IPS DF 6.9 (cell line): ENCODE measurements at regions not wholly inside any gene's neighbourhood (a gene's known extent, or its start where the extent isn't known, plus 50 kb on each side); places are given as distances from the start of the nearest gene placed in this dataset.

Experiments
- DNase-seq: peaks from one replicate; pipeline ENCODE4 v3.0.0-alpha.2; 2013; ENCODE audit warnings: low read depth, low spot score
- H3K27ac ChIP-seq: one replicate; pipeline ENCODE4 v1.5.1; 2013; ENCODE audit warnings: low read length, control low read depth
- H3K27me3 ChIP-seq: 2 replicates; pipeline ENCODE4 v1.6.1; 2013; ENCODE audit warnings: mild to moderate bottlenecking, low read length; ENCODE audit not compliant: control insufficient read depth, insufficient read depth
- H3K36me3 ChIP-seq: 2 replicates; pipeline ENCODE4 v1.6.1; 2013; ENCODE audit warnings: low read length; ENCODE audit not compliant: control insufficient read depth, insufficient read depth
- H3K4me1 ChIP-seq: 2 replicates; pipeline ENCODE4 v1.6.1; 2013; ENCODE audit warnings: low read length; ENCODE audit not compliant: control insufficient read depth, insufficient read depth
- H3K4me3 ChIP-seq: 2 replicates; pipeline ENCODE4 v1.5.1; 2013; ENCODE audit warnings: mild to moderate bottlenecking, low read length
- H3K9me3 ChIP-seq: 2 replicates; pipeline ENCODE4 v1.6.1; 2013; ENCODE audit warnings: low read length, inconsistent platforms; ENCODE audit not compliant: control insufficient read depth, insufficient read depth
- WGBS: extraction: QIAGEN DNeasy Blood & Tissue Kit; methylation state at CpG from one replicate; pipeline ENCODE4 v1.1.7; 2013; ENCODE audit warnings: mixed read lengths, missing lambda C conversion rate; ENCODE audit not compliant: insufficient read length, insufficient coverage; 5-methylcytosine and 5-hydroxymethylcytosine counted together

- H3K27me3 ChIP-seq, result no peaks in the 10 kb centered on the region
- no peak overlapping the region for H3K4me3 ChIP-seq
- no peak for DNase-seq
- no peaks in the 10 kb centered on the region for H3K36me3 ChIP-seq
- H3K9me3 ChIP-seq, result no peaks in the 10 kb centered on the region; the same call in 1 of the 2 replicates
- H3K4me1 ChIP-seq, result peaks cover 2% of the 10 kb centered on the region; the same call in 1 of the 2 replicates
- no peak overlapping the region for H3K27ac ChIP-seq
- WGBS, result no CpG with 5 or more reads among the region's 8 CpGs
These were observed 132.2 kb upstream of the INHBA start for GRCh38 chr7:41834805-41835694.

DNA sequence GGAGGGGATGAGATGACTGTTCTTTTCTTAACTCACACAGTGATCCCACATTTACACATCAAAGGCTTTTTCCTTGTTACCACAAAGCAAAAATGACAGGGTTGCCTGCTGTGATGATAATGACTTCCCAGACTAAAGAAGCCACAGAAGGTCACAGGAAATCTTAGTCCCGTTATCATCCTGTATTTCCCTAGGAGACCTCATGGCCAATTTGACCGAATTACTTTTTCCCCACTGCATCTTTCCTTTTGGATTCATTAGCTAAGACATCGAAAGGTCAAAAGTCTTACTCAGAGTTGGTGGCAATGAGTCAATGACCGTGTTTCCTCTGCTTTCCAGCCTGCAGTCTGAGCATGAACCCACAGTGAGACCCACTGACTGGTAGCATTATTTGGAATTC is 130.1 kb upstream of the INHBA start:
- Histone ChIP-seq H3K4me3 (no peak overlapping the region), H3K36me3 (no peaks in the 10 kb centered on the region), H3K9me3 (no peaks in the 10 kb centered on the region; the same call in 1 of the 2 replicates), H3K4me1 (peaks cover 2% of the 10 kb centered on the region; the same call in 1 of the 2 replicates), H3K27ac (no peak overlapping the region), H3K27me3 (no peaks in the 10 kb centered on the region)
- no CpG with 5 or more reads among the region's 4 CpGs for WGBS
- no peak for DNase-seq

DNA sequence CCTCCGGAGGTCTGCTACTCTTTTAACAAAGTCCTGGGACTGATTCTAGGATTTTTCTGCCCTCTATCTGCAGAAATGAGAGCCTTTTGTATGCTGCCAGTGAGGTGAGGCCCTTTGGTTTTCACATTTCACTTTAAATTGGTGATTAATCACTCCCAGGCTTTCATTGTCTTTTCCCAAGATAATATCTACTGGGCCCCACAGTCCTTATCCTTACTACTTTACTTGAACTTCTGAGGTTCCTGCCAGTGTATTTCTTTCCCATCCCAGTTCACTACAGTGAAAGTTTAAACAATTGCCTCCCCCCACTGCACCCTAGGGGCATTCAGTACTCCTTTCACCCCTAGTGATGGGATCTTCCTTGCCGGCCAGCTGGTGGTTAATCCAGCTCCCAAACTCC is 127.4 kb upstream of the INHBA start:
- no CpG with 5 or more reads among the region's 2 CpGs for WGBS
- no peak overlapping the region for H3K4me3 ChIP-seq
- no peak for DNase-seq
- H3K27ac ChIP-seq, result no peak overlapping the region
- no peaks in the 10 kb centered on the region for H3K36me3 ChIP-seq
- H3K9me3 ChIP-seq, result no peaks in the 10 kb centered on the region; the same call in 1 of the 2 replicates
- H3K27me3 ChIP-seq, result no peaks in the 10 kb centered on the region
- peaks cover 2% of the 10 kb centered on the region; the same call in 1 of the 2 replicates for H3K4me1 ChIP-seq

DNA sequence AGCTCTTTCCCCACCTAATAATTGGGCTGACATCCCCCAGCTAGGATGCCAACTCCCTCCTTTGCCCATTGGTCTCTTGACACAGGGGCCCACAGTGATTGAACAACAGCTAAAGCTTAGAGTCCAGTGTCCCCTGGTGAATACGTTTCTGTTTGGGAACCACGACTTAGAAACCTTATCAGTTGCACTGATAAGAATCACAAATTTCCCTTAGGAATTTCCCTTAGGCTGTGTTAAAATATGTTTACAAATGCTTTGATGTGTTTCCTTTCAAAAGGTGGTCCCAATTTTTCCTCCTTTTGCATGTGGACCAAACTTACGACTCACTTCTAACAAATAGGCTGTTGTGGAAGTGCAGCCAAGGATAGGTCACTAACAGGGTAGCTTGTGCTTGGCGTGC is 126.0 kb upstream of the INHBA start:
- H3K27ac ChIP-seq, result no peak overlapping the region
- no CpG with 5 or more reads among the region's 4 CpGs for WGBS
- no peak overlapping the region for H3K4me3 ChIP-seq
- H3K27me3 ChIP-seq, result no peaks in the 10 kb centered on the region
- no peak for DNase-seq
- H3K9me3 ChIP-seq, result no peaks in the 10 kb centered on the region; the same call in 1 of the 2 replicates
- H3K4me1 ChIP-seq, result peaks cover 2% of the 10 kb centered on the region; the same call in 1 of the 2 replicates
- H3K36me3 ChIP-seq, result no peaks in the 10 kb centered on the region

DNA sequence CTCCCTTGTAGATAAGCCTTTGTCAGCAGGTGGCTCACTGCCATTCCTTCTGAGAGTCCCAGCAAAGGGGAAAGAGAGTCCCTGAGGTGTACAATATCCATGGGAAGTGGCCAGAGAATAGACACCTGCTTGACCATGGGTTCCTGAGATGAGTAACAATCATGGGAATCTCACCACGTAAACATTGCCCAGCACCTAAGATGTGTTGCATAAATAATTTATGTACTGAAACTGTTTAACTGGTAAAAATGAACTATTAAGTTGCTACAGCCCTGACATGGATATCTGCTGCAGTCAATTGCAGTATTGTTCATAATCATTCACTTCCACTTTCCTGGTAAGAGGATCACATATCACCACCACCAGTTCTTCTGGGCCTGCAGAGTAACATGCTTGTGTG is 123.8 kb upstream of the INHBA start:
- Histone ChIP-seq H3K4me3 (no peak overlapping the region), H3K27ac (no peak overlapping the region), H3K9me3 (no peaks in the 10 kb centered on the region; the same call in 1 of the 2 replicates), H3K27me3 (no peaks in the 10 kb centered on the region), H3K36me3 (no peaks in the 10 kb centered on the region), H3K4me1 (no peaks in the 10 kb centered on the region)
- DNase-seq, result no peak
- WGBS, result no CpG with 5 or more reads among the region's 1 CpG

DNA sequence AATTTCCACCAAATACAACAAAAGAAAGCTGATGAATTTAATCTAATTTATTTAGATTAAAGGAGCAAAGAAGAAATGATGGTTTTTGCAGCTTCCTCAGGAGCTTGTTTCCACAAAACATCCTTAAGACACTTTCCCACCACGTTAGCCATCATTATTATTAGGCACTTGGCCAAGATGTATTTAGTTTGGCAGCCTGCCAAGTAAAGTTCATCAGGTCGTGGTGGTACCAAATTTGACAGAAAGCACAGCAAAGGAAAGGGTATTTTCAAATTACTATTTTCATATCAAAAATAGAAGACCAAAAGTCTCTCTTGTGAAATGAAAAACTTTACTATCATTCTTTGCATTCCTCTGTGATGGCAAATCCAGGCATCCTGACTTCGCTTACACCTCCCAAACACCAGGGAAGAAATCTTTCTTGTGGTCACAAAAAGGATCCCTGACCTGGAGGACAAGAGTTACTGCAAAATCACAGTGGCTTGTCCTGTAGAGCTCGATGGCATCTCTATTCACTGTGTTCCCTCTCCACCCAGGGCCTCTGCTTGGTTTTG is 123.1 kb upstream of the INHBA start:
- no peaks in the 10 kb centered on the region for H3K36me3 ChIP-seq
- H3K4me1 ChIP-seq, result no peaks in the 10 kb centered on the region
- no peak for DNase-seq
- no peaks in the 10 kb centered on the region for H3K27me3 ChIP-seq
- H3K9me3 ChIP-seq, result no peaks in the 10 kb centered on the region; the same call in 1 of the 2 replicates
- H3K4me3 ChIP-seq, result no peak overlapping the region
- WGBS, result no CpG with 5 or more reads among the region's 4 CpGs
- no peak overlapping the region for H3K27ac ChIP-seq

DNA sequence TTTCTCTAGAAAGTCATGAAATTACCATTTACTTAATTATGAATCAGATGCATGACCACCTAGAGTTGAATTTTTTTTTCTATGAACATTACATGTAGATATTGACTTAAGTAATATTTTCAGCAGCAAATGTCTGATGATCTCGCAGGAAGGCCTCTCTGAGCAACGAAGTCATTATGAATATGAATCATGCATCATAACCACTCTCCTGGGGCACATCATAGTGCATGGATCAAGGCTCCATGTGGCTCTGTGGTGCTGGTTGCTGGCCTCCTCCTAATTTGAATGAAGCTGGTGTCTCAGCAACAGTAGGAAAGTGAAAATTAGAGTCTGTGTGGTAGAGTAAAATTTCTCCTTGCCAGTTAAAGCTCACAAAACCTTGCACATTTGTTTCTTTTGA is 121.4 kb upstream of the INHBA start:
- Histone ChIP-seq H3K36me3 (no peaks in the 10 kb centered on the region), H3K27ac (no peak overlapping the region), H3K4me1 (no peaks in the 10 kb centered on the region), H3K9me3 (no peaks in the 10 kb centered on the region; the same call in 1 of the 2 replicates), H3K4me3 (no peak overlapping the region), H3K27me3 (no peaks in the 10 kb centered on the region)
- DNase-seq, result no peak
- WGBS, result no CpG with 5 or more reads among the region's 2 CpGs

- H3K27ac ChIP-seq, result no peak overlapping the region
- H3K4me3 ChIP-seq, result no peak overlapping the region
- WGBS, result no CpG with 5 or more reads among the region's 1 CpG
- no peaks in the 10 kb centered on the region for H3K9me3 ChIP-seq
- no peaks in the 10 kb centered on the region for H3K27me3 ChIP-seq
- no peaks in the 10 kb centered on the region for H3K36me3 ChIP-seq
- no peak for DNase-seq
- H3K4me1 ChIP-seq, result no peaks in the 10 kb centered on the region
These were observed 119.4 kb upstream of the INHBA start for GRCh38 chr7:41822259-41822817.

DNA sequence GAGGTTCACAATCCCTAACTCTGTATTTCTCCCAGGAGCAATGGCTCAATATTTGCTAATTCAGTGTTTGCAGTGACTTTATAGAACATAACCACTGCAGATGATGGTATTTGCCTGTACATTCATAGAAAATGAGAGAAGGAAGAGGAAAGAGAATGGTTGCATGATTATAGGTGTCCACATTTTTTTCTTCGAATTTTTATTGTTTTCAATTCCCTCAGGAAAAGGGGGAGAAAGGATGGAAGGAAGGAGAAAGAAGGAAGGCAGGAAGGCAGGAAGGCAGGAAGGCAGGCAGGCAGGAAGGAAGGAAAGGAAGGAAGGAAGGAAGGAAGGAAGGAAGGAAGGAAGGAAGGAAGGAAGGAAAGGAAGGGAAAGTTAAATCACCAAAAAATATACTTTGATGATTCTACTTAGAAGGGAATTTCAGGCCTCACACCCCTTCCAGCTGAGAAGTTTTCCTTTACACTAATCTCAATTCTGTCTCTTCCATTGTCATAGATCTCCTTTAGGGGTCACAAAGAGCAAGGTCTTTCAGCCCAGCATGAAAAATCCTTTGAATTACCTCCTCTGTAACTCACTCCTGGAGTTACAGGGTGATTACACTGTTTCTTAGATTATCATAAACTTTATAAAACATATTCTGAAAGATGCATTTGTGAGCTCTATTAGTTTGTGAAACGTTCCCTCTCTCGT is 118.8 kb upstream of the INHBA start:
- H3K27me3 ChIP-seq, result no peaks in the 10 kb centered on the region
- no peak overlapping the region for H3K4me3 ChIP-seq
- H3K4me1 ChIP-seq, result no peaks in the 10 kb centered on the region
- no peak overlapping the region for H3K27ac ChIP-seq
- DNase-seq, result no peak
- no CpG with 5 or more reads among the region's 3 CpGs for WGBS
- no peaks in the 10 kb centered on the region for H3K36me3 ChIP-seq
- H3K9me3 ChIP-seq, result no peaks in the 10 kb centered on the region

- H3K4me3 ChIP-seq, result no peak overlapping the region
- no peaks in the 10 kb centered on the region for H3K9me3 ChIP-seq
- H3K27ac ChIP-seq, result no peak overlapping the region
- peaks cover 1% of the 10 kb centered on the region; the same call in 1 of the 2 replicates for H3K4me1 ChIP-seq
- WGBS, result no CpG with 5 or more reads among the region's 2 CpGs
- DNase-seq, result no peak
- no peaks in the 10 kb centered on the region for H3K36me3 ChIP-seq
- no peaks in the 10 kb centered on the region for H3K27me3 ChIP-seq
These were observed 117.3 kb upstream of the INHBA start for GRCh38 chr7:41820111-41820671.
